ENCODE measurements at regions not wholly inside any gene's neighbourhood (a gene's known extent, or its start where the extent isn't known, plus 50 kb on each side); places are given as distances from the start of the nearest gene placed in this dataset.
"Not testable (repeated sequence)": the region's sequence is repeated elsewhere in the genome, so short reads cannot be mapped to it uniquely, and the experiment has no call there.

DNA sequence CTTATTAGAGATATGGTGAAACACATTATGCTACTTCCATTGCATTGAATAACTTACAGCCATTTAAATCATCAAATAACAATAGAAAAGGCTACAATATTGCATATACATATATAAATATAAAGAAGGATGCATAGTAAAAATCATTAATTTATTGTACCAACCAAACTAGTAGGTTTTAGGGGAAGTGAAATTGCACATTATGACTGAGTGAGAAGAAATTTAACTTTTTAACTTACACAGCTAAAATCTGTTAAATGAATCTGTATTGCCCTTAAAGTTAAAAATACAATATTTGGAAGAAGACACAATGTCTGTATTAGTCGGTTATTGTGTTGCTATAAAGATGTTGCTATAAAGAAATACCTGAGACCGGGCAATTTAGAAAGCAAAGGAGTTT lies 2073.7 kb upstream of the ACO1 start:
- no peak for DNase-seq (ENCODE audit: low spot score)

GRCh38 chr9:30329431-30329830 lies 2055.0 kb upstream of the ACO1 start:
- no peak for DNase-seq (ENCODE audit: low spot score)

DNA sequence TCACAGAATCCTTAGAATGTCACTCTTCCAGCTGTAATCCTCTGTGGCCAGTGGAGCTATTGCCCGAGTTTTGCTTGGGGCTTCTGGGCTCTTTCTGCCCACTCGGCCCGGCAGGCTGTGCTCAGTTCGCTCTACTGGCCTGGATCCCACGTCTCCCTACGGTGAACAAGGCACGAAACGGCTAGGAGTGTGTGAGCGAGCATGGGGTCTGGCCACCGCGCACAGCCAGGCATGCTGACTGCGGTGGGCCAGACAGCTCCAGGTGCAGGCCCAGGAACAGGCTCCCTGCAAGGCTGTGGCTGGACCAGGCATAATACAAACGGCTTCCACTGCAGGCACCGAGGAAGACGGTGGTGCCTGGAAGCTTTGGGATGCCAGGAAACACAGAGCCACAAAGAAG lies 2035.5 kb upstream of the ACO1 start:
- DNase-seq (ENCODE audit: low spot score) = no peak

DNA sequence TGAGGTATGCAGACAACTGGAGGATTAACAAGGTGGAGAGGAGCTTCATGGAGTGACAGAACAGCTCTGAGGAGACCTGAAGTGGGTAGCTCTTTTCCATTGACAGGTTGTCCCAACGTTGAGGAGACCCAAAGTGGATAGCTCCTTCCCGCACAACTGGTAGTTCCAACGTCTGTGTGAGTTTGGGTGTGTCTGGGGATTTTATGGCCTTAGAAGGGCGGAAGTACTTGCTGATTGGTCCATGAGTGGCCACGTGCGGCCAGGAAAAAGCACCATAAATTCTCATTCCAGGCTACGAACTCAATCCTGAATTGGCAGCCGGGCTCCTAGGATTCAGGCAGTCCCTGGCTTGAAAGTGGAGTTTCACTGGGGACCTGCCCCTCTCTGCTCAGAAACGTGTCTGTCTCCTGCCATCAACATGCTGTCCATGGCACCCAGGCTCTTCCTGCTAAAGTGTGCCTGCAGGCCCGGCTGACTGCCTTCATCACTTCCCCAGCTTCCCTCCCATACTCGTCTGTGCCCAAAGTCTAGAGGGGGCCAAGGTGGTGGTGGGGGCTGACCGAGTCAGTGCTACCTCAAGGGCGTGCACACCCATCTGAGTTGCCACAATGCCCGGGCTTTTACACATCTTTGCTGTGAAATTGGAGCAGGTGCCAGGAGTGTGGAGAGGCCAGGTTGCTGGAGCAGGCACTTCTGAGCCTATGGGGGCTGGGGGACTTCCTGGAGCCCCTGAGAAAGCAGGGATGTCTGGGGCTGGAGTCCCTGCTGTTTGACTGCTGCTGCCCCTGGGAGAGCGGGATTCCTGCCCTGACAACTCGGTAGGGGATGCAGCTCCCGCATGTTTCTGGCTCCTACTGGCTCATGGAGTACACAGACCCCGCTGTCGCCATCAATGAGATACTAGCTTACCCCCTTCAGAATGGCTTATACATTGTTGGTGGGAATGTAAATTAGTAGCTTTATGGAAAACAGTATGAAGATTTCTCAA lies 2034.6 kb upstream of the ACO1 start:
- no peak for DNase-seq (ENCODE audit: low spot score)

- DNase-seq (ENCODE audit: low spot score) = no peak
Observed at GRCh38 chr9:30356221-30356620, 2028.2 kb upstream of the ACO1 start.

GRCh38 chr9:30362373-30362772 lies 2022.1 kb upstream of the ACO1 start:
- no peak for DNase-seq (ENCODE audit: low spot score)

DNA sequence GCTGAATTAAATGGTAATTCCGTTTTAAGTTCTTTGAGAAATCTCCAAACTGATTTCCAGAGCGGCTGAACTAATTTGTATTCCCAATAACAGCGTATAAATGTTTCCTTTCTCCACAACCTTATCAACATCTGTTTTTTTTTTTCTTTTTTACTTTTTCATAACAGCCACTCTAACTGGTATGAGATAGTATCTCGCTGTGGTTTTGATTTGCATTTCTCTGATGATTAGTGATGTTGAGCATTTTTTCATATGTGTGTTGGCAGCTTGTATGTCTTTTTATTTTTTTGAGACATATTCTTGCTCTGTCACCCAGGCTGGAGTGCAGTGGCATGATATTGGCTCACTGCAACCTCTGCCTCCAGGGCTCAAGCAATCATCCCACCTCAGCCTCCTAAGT lies 2018.3 kb upstream of the ACO1 start:
- DNase-seq (ENCODE audit: low spot score) = not testable (repeated sequence)

DNA sequence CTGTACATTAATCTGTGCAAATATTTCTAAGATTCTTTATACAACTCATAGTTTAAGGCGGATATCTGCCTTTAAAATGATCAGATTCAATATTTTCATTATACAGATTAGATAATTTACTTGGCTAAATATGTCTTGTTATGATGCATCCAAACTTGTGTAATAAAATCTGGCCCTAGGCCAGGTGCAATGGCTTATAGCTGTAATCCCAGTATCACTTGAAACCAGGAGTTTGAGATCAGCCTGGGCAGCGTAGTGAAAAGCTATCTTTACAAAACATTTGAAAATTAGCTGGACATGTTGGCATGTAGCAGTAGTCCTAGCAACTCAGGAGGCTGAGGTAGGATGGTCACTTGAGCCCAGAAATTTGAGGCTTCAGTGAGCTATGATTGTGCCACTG lies 2002.2 kb upstream of the ACO1 start:
- DNase-seq (ENCODE audit: low spot score) = no peak

- no peak for DNase-seq (ENCODE audit: low spot score)
Observed at GRCh38 chr9:30410273-30410672, 1974.2 kb upstream of the ACO1 start.

DNA sequence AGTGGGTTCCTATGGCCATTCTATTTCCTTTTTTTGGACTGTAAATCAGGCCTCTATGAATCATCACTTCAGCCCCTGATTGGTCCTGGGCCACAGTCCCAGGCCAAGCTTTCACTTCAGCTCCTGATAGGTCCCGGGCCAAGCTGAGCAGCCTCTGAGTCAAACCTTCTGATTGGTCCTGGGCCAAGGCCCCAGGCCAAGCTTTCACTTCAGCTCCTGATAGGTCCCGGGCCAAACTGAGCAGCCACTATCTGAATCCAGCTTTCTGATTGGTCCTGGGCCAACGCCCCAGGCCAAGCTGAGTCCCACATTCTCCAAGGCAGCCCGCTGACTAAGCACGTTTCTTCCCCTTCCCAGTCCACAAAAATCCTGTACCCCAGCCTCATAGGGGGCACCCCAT lies 1972.9 kb upstream of the ACO1 start:
- DNase-seq (ENCODE audit: low spot score) = no peak

DNA sequence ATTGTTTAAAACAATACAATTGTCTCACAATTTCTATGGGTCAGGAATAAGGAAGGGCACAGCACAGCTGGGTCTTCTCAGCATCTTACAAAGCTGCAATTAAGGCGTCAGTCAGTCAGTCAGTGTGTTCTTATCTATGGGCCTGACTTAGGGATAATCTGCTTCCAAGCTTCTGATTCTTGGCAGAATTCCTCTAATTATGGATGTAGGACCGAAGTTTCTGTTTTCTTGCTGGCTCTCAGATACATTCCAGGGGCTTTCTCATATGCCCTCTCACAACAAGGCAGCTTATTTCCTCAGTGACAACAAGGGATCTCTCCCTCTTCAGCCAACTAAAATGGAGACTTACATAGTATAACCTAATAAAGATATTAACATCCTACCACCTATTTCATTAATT lies 1925.3 kb upstream of the ACO1 start:
- DNase-seq (ENCODE audit: low spot score) = no peak

- no peak for DNase-seq (ENCODE audit: low spot score)
Observed at GRCh38 chr9:30476826-30477225, 1907.6 kb upstream of the ACO1 start.

GRCh38 chr9:30478684-30479083 lies 1905.8 kb upstream of the ACO1 start:
- DNase-seq (ENCODE audit: low spot score) = no peak

GRCh38 chr9:30482499-30482898 lies 1901.9 kb upstream of the ACO1 start:
- DNase-seq (ENCODE audit: low spot score) = no peak

DNA sequence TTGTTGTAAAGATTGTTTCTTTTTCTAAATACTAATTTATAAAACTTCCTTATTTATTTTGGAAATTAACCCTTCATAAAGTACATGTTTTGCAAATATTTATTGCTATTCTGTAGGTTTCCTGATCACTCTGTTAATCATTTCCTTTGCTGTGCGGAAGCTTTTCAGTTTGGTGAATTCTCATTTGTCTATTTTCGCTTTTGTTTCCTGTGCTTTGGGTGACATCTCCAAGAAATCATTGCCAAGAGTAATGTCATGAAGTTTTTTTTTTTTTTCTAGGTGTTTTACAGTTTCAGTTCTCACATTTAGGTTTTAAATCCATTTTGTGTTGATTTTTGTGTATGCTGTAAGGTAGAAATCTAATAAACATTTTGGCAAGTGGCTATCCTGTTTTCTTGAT lies 1899.8 kb upstream of the ACO1 start:
- no peak for DNase-seq (ENCODE audit: low spot score)

DNA sequence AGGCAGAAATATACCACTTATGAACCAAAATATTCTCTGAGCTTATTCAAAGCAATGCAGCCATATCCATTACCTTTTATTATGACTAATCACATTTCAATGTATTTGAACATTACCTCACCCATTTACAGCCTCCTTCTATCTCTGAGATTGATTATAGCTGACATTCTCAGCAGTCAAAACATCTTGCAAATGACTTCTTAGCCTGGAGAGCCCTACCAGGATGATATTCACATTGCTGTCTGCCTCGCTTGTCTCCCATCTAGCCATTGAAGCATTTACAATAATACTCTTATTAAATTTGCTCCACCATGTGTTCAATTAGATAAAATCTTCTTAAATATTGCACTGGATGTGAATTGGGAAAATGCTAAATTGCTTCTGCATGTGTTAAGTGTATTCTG lies 1879.9 kb upstream of the ACO1 start:
- DNase-seq (ENCODE audit: low spot score) = no peak

DNA sequence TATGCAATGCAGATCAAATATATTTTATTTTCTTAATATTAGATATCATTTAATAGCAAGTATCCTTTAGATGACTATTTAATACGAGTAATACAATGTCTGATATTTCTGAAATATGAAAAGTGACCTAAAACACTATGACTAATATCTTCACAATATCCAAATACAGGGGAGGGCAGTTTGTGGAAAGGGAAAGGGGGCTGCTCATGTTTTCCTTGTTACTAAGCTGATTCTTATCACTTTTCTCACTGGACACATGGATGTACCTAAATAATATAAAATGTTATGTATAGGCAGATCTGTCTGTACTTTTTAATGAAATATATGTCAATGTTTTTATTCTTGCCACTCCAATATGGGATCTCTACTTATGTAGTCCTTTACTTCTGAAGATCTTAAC lies 1879.1 kb upstream of the ACO1 start:
- no peak for DNase-seq (ENCODE audit: low spot score)

- no peak for DNase-seq (ENCODE audit: low spot score)
Observed at GRCh38 chr9:30506749-30507148, 1877.7 kb upstream of the ACO1 start.

GRCh38 chr9:30507166-30507565 lies 1877.3 kb upstream of the ACO1 start:
- no peak for DNase-seq (ENCODE audit: low spot score)

- no peak for DNase-seq (ENCODE audit: low spot score)
Observed at GRCh38 chr9:30511666-30512065, 1872.8 kb upstream of the ACO1 start.

- DNase-seq (ENCODE audit: low spot score) = no peak
Observed at GRCh38 chr9:30519166-30519565, 1865.3 kb upstream of the ACO1 start.

DNA sequence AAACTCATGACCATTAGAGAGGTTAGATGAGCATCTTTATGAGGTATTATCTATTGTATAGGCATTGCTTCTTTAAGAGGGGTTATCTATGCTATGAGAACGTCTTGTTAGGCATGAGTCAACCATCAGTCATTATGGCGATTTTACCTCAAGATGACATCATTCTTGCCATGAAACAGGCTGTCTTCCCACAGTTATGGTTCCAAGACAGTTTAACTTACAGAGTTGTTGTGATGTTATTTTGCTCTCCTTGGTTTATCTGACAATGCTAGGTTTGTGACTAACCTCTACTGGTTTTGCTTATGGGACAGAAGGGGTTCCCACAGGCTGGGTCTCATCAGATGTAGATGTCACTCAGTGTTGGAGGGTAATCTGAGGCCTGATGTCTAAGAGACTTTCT lies 1864.7 kb upstream of the ACO1 start:
- no peak for DNase-seq (ENCODE audit: low spot score)

- DNase-seq (ENCODE audit: low spot score) = no peak
Observed at GRCh38 chr9:30522061-30522460, 1862.4 kb upstream of the ACO1 start.

- DNase-seq (ENCODE audit: low spot score) = no peak
Observed at GRCh38 chr9:30522486-30522885, 1862.0 kb upstream of the ACO1 start.
